Muscle of leg (tissue), 3 donors: ENCODE measurements at regions not wholly inside any gene's neighbourhood (a gene's known extent, or its start where the extent isn't known, plus 50 kb on each side); places are given as distances from the start of the nearest gene placed in this dataset.

ENCODE experiments used
- DNase-seq: peaks from one replicate; pipeline ENCODE4 v3.0.0; 2013
- H3K27ac ChIP-seq: one replicate; pipeline ENCODE4 v1.5.1; 2013; ENCODE audit warnings: mild to moderate bottlenecking, low read length, control low read depth
- H3K27me3 ChIP-seq: one replicate; pipeline ENCODE4 v1.6.1; 2013; ENCODE audit warnings: low read length; ENCODE audit not compliant: control insufficient read depth, insufficient read depth
- H3K36me3 ChIP-seq: one replicate; pipeline ENCODE4 v1.6.1; 2013; ENCODE audit warnings: low read length; ENCODE audit not compliant: control insufficient read depth, insufficient read depth
- H3K4me1 ChIP-seq: one replicate; pipeline ENCODE4 v1.6.1; 2013; ENCODE audit warnings: low read length; ENCODE audit not compliant: control insufficient read depth, insufficient read depth
- H3K4me3 ChIP-seq: one replicate; pipeline ENCODE4 v1.5.1; 2013; ENCODE audit warnings: low read length, control low read depth
- H3K9me3 ChIP-seq: replicated peaks from 2 replicates; pipeline ENCODE4 v1.6.1; 2013; ENCODE audit warnings: low read depth, low read length; ENCODE audit not compliant: control insufficient read depth
- WGBS: methylation state at CpG from one replicate; pipeline ENCODE4 v1.1.5; 2013; ENCODE audit warnings: missing lambda C conversion rate; ENCODE audit not compliant: insufficient coverage; 5-methylcytosine and 5-hydroxymethylcytosine counted together

DNA sequence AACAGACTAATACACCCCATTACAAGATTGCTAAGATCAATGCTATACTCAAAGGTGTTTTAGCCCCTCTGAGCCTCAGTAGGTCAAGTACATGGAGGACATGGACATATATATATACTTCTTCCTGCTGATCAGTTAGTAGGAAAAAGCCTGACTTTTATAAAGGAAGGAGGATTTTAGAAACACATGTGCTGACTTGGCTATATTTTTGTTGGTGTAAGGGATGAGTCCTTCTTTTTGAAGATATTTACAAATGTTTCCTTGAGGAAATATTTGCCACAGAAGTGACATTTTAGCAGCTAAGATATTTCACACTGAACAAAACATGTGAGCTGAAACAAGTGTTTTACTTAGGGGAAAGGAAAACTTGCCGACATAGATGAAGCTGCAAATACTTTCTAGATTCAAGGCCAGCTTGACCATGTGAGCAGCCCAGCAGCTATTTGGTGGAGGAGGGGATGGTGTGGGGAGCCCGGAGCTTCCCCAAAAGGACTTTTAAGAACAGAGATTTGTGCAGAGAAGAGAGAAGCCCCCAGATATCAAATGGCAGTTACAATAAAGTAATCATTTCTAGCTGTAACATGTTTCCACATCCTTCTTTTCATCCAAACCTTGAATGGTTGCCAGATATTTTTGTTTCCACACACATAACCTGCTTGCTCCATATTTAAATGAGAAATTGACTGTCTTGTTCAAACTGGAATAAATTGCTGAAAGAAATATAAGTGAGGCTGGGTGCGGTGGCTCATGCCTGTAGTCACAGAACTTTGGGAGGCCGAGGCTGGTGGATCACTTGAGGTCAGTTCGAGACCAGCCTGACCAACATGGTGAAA, 111.7 kb upstream of the NR2F2 start:
- DNase-seq, result peak; percentile 19
- Histone ChIP-seq H3K9me3 (no peaks in the 10 kb centered on the region), H3K4me3 (no peak overlapping the region), H3K4me1 (peaks cover 5% of the 10 kb centered on the region), H3K27me3 (no peaks in the 10 kb centered on the region), H3K36me3 (no peaks in the 10 kb centered on the region), H3K27ac (no peak overlapping the region)
- 79% methylated on average over 4 of the region's 5 CpGs for WGBS

GRCh38 chr15:96219681-96220080, 110.8 kb upstream of the NR2F2 start:
- no peaks in the 10 kb centered on the region for H3K36me3 ChIP-seq
- H3K4me3 ChIP-seq, result no peak overlapping the region
- no peaks in the 10 kb centered on the region for H3K9me3 ChIP-seq
- H3K4me1 ChIP-seq, result peaks cover 5% of the 10 kb centered on the region
- no peaks in the 10 kb centered on the region for H3K27me3 ChIP-seq
- no peak for DNase-seq
- H3K27ac ChIP-seq, result no peak overlapping the region
- no CpG with 5 or more reads among the region's 3 CpGs for WGBS

GRCh38 chr15:96220657-96221056, 109.8 kb upstream of the NR2F2 start:
- Histone ChIP-seq H3K27ac (no peak overlapping the region), H3K9me3 (no peaks in the 10 kb centered on the region), H3K4me3 (no peak overlapping the region), H3K4me1 (peaks cover 5% of the 10 kb centered on the region), H3K36me3 (no peaks in the 10 kb centered on the region), H3K27me3 (no peaks in the 10 kb centered on the region)
- DNase-seq, result no peak
- WGBS, result no CpG with 5 or more reads among the region's 3 CpGs

GRCh38 chr15:96222981-96223380, 107.5 kb upstream of the NR2F2 start:
- DNase-seq, result peak; percentile 53

GRCh38 chr15:96223939-96224338, 106.6 kb upstream of the NR2F2 start:
- Histone ChIP-seq H3K4me3 (no peak overlapping the region), H3K9me3 (no peaks in the 10 kb centered on the region), H3K4me1 (peaks cover 5% of the 10 kb centered on the region), H3K27me3 (no peaks in the 10 kb centered on the region), H3K36me3 (no peaks in the 10 kb centered on the region), H3K27ac (no peak overlapping the region)
- DNase-seq, result no peak
- WGBS, result 100% methylated on average over 1 of the region's 2 CpGs

More at GRCh38 chr15:96222981-96223380, 107.5 kb upstream of the NR2F2 start:
- H3K27ac ChIP-seq, result no peak overlapping the region
- H3K4me1 ChIP-seq, result peaks cover 5% of the 10 kb centered on the region
- 33% methylated on average over 10 of the region's 10 CpGs for WGBS
- H3K9me3 ChIP-seq, result no peaks in the 10 kb centered on the region
- H3K36me3 ChIP-seq, result no peaks in the 10 kb centered on the region
- no peak overlapping the region for H3K4me3 ChIP-seq
- H3K27me3 ChIP-seq, result no peaks in the 10 kb centered on the region

GRCh38 chr15:96225642-96226259, 104.7 kb upstream of the NR2F2 start:
- 43% methylated on average over 1 of the region's 5 CpGs for WGBS

DNA sequence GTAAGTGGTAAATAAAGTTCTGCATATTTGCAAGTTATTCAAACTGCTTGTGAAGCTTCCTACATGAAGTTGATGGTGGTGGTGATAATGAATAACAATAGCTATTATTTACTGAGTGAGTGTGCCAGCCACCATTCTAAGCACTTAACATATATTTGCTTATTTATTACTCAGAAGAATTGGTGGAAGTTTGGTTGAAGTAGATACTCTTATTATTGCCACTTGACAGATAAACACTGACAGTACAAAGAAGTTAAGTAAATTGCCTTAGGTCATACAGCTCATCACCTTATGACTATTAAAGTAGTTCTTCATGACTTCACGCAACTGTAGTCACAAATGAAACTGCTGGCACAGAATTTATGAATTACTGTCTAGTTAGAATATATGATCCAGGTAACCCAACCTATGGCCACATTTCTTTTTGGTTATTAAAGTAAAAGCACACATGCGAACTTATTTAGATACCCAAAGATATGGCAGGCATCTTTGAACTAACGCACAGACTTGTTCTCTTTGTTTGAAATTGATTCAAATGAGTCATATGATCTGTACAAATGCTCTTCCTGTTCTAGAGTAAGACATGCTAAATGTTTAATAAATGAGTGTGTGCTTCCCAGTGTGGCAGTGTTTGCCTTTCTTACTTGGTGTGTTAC, 99.8 kb upstream of the NR2F2 start:
- Histone ChIP-seq H3K27me3 (no peaks in the 10 kb centered on the region), H3K4me3 (no peak overlapping the region), H3K9me3 (no peaks in the 10 kb centered on the region), H3K27ac (no peak overlapping the region), H3K4me1 (peaks cover 6% of the 10 kb centered on the region), H3K36me3 (no peaks in the 10 kb centered on the region)
- 100% methylated on average over 1 of the region's 3 CpGs for WGBS
- no peak for DNase-seq

More at GRCh38 chr15:96225642-96226259, 104.7 kb upstream of the NR2F2 start:
- no peak for DNase-seq
- H3K27ac ChIP-seq, result no peak overlapping the region
- no peaks in the 10 kb centered on the region for H3K27me3 ChIP-seq
- H3K4me3 ChIP-seq, result no peak overlapping the region
- no peaks in the 10 kb centered on the region for H3K9me3 ChIP-seq
- H3K4me1 ChIP-seq, result peaks cover 5% of the 10 kb centered on the region
- no peaks in the 10 kb centered on the region for H3K36me3 ChIP-seq

DNA sequence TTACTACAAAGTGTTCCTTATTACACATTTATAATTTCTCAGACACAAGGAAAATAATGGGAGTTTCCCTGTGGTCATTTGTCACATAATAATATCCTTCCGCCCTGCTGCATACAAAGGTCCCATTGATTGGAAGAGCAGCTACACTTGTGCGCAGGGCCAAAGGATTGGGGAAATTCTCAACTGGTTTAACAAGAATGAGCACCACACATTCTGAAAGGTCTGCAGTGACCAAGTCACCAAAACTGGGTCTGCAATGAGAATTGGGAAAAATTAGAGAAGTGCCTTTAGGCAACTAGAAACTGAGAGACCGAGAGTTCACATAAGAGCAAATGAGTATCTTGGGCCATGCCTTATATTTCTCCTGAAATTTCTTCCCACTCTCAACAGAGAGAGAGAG, 98.2 kb upstream of the NR2F2 start:
- no CpG with 5 or more reads among the region's 3 CpGs for WGBS
- no peak for DNase-seq

DNA sequence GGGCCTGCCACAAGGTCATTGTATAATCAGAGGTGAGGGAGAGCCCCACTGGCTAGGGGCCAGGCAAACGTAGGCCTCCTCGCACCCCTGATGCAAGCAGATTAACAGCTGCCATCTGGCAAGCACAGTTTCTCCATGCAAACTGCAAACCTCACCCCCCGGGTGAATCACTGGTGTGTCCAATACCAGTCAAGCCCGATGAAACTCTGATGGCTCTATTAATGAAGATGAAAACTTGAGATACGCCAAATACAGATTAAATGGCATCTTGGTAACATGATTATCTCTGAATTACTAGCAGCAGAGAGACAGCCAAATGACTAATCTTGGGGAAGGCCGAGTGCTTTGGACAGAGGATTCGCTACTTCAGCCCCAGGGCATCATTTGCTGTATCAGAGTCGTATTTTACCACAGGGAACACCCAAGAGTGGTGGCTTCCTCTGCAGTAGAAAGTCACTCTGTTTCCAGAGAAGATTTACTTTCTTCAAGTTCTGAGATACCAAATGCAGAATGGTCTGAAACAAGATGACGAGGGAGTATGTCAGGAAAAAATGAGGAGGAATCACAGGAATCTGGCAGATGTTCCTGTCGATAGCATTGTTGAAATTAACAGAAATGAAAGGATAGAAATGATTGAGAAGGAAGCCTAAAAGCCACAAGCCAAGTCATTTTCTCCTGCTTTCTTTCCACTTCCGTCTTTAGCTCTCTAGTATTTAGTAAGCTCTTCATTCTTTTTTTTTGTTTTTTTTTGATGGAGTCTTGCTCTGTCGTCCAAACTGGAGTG, 96.2 kb upstream of the NR2F2 start:
- Histone ChIP-seq H3K36me3 (no peaks in the 10 kb centered on the region), H3K27me3 (no peaks in the 10 kb centered on the region), H3K4me3 (no peak overlapping the region), H3K4me1 (peaks cover 6% of the 10 kb centered on the region), H3K9me3 (no peaks in the 10 kb centered on the region), H3K27ac (no peak overlapping the region)
- WGBS, result 61% methylated on average over 9 of the region's 12 CpGs
- peak; percentile 12 for DNase-seq

More for the DNA sequence above, 98.2 kb upstream of the NR2F2 start:
- Histone ChIP-seq H3K9me3 (no peaks in the 10 kb centered on the region), H3K4me1 (peaks cover 6% of the 10 kb centered on the region), H3K27ac (no peak overlapping the region), H3K4me3 (no peak overlapping the region), H3K27me3 (no peaks in the 10 kb centered on the region), H3K36me3 (no peaks in the 10 kb centered on the region)
